ENCODE measurements at regions not wholly inside any gene's neighbourhood (a gene's known extent, or its start where the extent isn't known, plus 50 kb on each side); places are given as distances from the start of the nearest gene placed in this dataset.

- H3K9me3 ChIP-seq = no peaks in the 10 kb centered on the region
- DNase-seq = no peak
- TF ChIP-seq POLR2A (IDR thresholded peaks at IDR 0.05) (no peak), CTCF (IDR thresholded peaks at IDR 0.05) (no peak)
- H3K27me3 ChIP-seq = no peaks in the 10 kb centered on the region
- no peaks in the 10 kb centered on the region for H3K36me3 ChIP-seq
- intact Hi-C loops (cut with DNase I; ENCODE audit: low total_unique reads) = no loop called here
- no peak overlapping the region for H3K4me3 ChIP-seq
- H3K27ac ChIP-seq = no peak overlapping the region
- H3K4me1 ChIP-seq = no peaks in the 10 kb centered on the region
Observed at GRCh38 chr14:66045572-66046021, 440.6 kb upstream of the CCDC196 start.

GRCh38 chr14:66046035-66046434, 440.1 kb upstream of the CCDC196 start:
- intact Hi-C loops (cut with DNase I; ENCODE audit: low total_unique reads) = no loop called here
- Histone ChIP-seq H3K36me3 (no peaks in the 10 kb centered on the region), H3K4me1 (no peaks in the 10 kb centered on the region), H3K4me3 (no peak overlapping the region), H3K9me3 (no peaks in the 10 kb centered on the region), H3K27me3 (no peaks in the 10 kb centered on the region), H3K27ac (no peak overlapping the region)
- no peak for DNase-seq
- no peak for TF ChIP-seq POLR2A (IDR thresholded peaks at IDR 0.05)
- TF ChIP-seq CTCF (IDR thresholded peaks at IDR 0.05) = no peak

- Histone ChIP-seq H3K4me3 (no peak overlapping the region), H3K4me1 (no peaks in the 10 kb centered on the region), H3K36me3 (no peaks in the 10 kb centered on the region), H3K9me3 (no peaks in the 10 kb centered on the region), H3K27ac (no peak overlapping the region), H3K27me3 (no peaks in the 10 kb centered on the region)
- DNase-seq = no peak
- intact Hi-C loops (cut with DNase I; ENCODE audit: low total_unique reads) = no loop called here
- TF ChIP-seq CTCF (IDR thresholded peaks at IDR 0.05) (no peak), POLR2A (IDR thresholded peaks at IDR 0.05) (no peak)
Observed at GRCh38 chr14:66046591-66046990, 439.6 kb upstream of the CCDC196 start.

- Histone ChIP-seq H3K4me1 (no peaks in the 10 kb centered on the region), H3K36me3 (no peaks in the 10 kb centered on the region), H3K27me3 (no peaks in the 10 kb centered on the region), H3K4me3 (no peak overlapping the region), H3K9me3 (no peaks in the 10 kb centered on the region), H3K27ac (no peak overlapping the region)
- DNase-seq = no peak
- TF ChIP-seq POLR2A (IDR thresholded peaks at IDR 0.05) (no peak), CTCF (IDR thresholded peaks at IDR 0.05) (no peak)
- intact Hi-C loops (cut with DNase I; ENCODE audit: low total_unique reads) = no loop called here
Observed at GRCh38 chr14:66056268-66056907, 429.8 kb upstream of the CCDC196 start.

- no peak for TF ChIP-seq POLR2A (IDR thresholded peaks at IDR 0.05)
- TF ChIP-seq CTCF (IDR thresholded peaks at IDR 0.05) = no peak
- intact Hi-C loops (cut with DNase I; ENCODE audit: low total_unique reads) = no loop called here
- Histone ChIP-seq H3K9me3 (no peaks in the 10 kb centered on the region), H3K4me3 (no peak overlapping the region), H3K27ac (no peak overlapping the region), H3K27me3 (no peaks in the 10 kb centered on the region), H3K4me1 (no peaks in the 10 kb centered on the region), H3K36me3 (no peaks in the 10 kb centered on the region)
- DNase-seq = no peak
Observed at GRCh38 chr14:66056926-66057552, 429.1 kb upstream of the CCDC196 start.

All from uterus (tissue), 3 donors.